ENCODE measurements at regions not wholly inside any gene's neighbourhood (a gene's known extent, or its start where the extent isn't known, plus 50 kb on each side); places are given as distances from the start of the nearest gene placed in this dataset.

GRCh38 chr4:24056289-24056688, 166.4 kb upstream of the PPARGC1A start:
- no peak overlapping the region for H3K4me2 ChIP-seq
- ATAC-seq (no peak), FAIRE-seq (no peak), DNase-seq (ENCODE audit: low read depth in 1 of 2, low spot score in 1 of 2) (no peak)
- no peaks in the 10 kb centered on the region for H3K9me3 ChIP-seq
- H3K27ac ChIP-seq, result no peak overlapping the region
- no peaks in the 10 kb centered on the region for H3K4me1 ChIP-seq
- ChIA-PET CTCF (no interaction called here), POLR2A (no interaction called here)
- WGBS (ENCODE audit: missing lambda C conversion rate), result 12% methylated on average over 1 of the region's 1 CpG
- TF ChIP-seq CEBPB (IDR thresholded peaks at IDR 0.05) (no peak), ZNF302 (CRISPR knock-in tag; IDR thresholded peaks at IDR 0.05) (no peak), REST (IDR thresholded peaks at IDR 0.05) (no peak), CHD4 (IDR thresholded peaks at IDR 0.05; ENCODE audit: borderline replicate concordance) (no peak), NPAS2 (CRISPR knock-in tag; IDR thresholded peaks at IDR 0.05; ENCODE audit: borderline replicate concordance) (no peak), HOXB5 (CRISPR knock-in tag; IDR thresholded peaks at IDR 0.05) (no peak), E2F6 (IDR thresholded peaks at IDR 0.05; ENCODE audit: borderline replicate concordance, low read depth) (no peak), EP300 (IDR thresholded peaks at IDR 0.05) (no peak), MYC (IDR thresholded peaks at IDR 0.05; ENCODE audit: borderline replicate concordance, low read length) (no peak), HES2 (IDR thresholded peaks at IDR 0.05) (no peak), MAX (IDR thresholded peaks at IDR 0.05) (no peak), BHLHE40 (IDR thresholded peaks at IDR 0.05; ENCODE audit: low read depth, low read length) (no peak), USF2 (IDR thresholded peaks at IDR 0.05) (no peak), ZFP36 (IDR thresholded peaks at IDR 0.05; ENCODE audit: borderline replicate concordance, partially characterized antibody) (no peak), RCOR1 (IDR thresholded peaks at IDR 0.05; ENCODE audit: low read depth, low read length) (no peak)
- no peak overlapping the region for H3K4me3 ChIP-seq

- WGBS (ENCODE audit: missing lambda C conversion rate), result 22% methylated on average over 3 of the region's 3 CpGs
- no peak for ATAC-seq
- DNase-seq (ENCODE audit: low read depth in 1 of 2, low spot score in 1 of 2), result no peak
- no peaks in the 10 kb centered on the region for H3K9me3 ChIP-seq
- POLR2A ChIA-PET, result no interaction called here
- no peak overlapping the region for H3K4me3 ChIP-seq
- H3K4me2 ChIP-seq, result no peak overlapping the region
- no peaks in the 10 kb centered on the region for H3K4me1 ChIP-seq
- TF ChIP-seq CHD4 (IDR thresholded peaks at IDR 0.05; ENCODE audit: borderline replicate concordance), result no peak
- no peak for TF ChIP-seq CHD2 (IDR thresholded peaks at IDR 0.05; ENCODE audit: low read length, partially characterized antibody)
- no peak for TF ChIP-seq MAFK (IDR thresholded peaks at IDR 0.05; ENCODE audit: partially characterized antibody)
- TF ChIP-seq JUNB (IDR thresholded peaks at IDR 0.05), result no peak
- no peak for TF ChIP-seq BHLHE40 (IDR thresholded peaks at IDR 0.05; ENCODE audit: low read depth, low read length)
- TF ChIP-seq RAD21 (conservative IDR thresholded peaks at IDR 0.05 in 1 of 2, IDR thresholded peaks at IDR 0.05 in 1 of 2), result no peak
- TF ChIP-seq MYC (IDR thresholded peaks at IDR 0.05; ENCODE audit: borderline replicate concordance, low read length), result no peak
- CTCF ChIA-PET, result no interaction called here
- H3K27ac ChIP-seq, result no peak overlapping the region
- FAIRE-seq, result no peak
Measured at GRCh38 chr4:24055623-24056022, 165.8 kb upstream of the PPARGC1A start.

GRCh38 chr4:24054910-24055309, 165.1 kb upstream of the PPARGC1A start:
- 23% methylated on average over 3 of the region's 3 CpGs for WGBS (ENCODE audit: missing lambda C conversion rate)
- CTCF ChIA-PET, result no interaction called here
- no peak for ATAC-seq
- no peak for TF ChIP-seq JUN (IDR thresholded peaks at IDR 0.05)
- TF ChIP-seq E2F6 (IDR thresholded peaks at IDR 0.05; ENCODE audit: borderline replicate concordance, low read depth), result no peak
- TF ChIP-seq HOXB13 (CRISPR knock-in tag; IDR thresholded peaks at IDR 0.05; ENCODE audit: low read depth), result no peak
- TF ChIP-seq BCL3 (IDR thresholded peaks at IDR 0.05), result no peak
- no peak for TF ChIP-seq RFX5 (IDR thresholded peaks at IDR 0.05)
- TF ChIP-seq EHMT2 (IDR thresholded peaks at IDR 0.05; ENCODE audit: low read depth), result no peak
- no peak for TF ChIP-seq FOXS1 (CRISPR knock-in tag; IDR thresholded peaks at IDR 0.05)
- no peak for TF ChIP-seq PHF8 (IDR thresholded peaks at IDR 0.05; ENCODE audit: borderline replicate concordance, low read depth)
- TF ChIP-seq ESRRA (IDR thresholded peaks at IDR 0.05; ENCODE audit: borderline replicate concordance, low read length), result no peak

More at GRCh38 chr4:24054910-24055309, 165.1 kb upstream of the PPARGC1A start:
- no peaks in the 10 kb centered on the region for H3K4me1 ChIP-seq
- H3K9me3 ChIP-seq, result no peaks in the 10 kb centered on the region
- POLR2A ChIA-PET, result no interaction called here
- FAIRE-seq (no peak), DNase-seq (ENCODE audit: low read depth in 1 of 2, low spot score in 1 of 2) (no peak)
- H3K4me2 ChIP-seq, result no peak overlapping the region
- H3K27ac ChIP-seq, result no peak overlapping the region
- H3K4me3 ChIP-seq, result no peak overlapping the region

Data from A549 (cell line).